MCF 10A (cell line): ENCODE measurements at regions not wholly inside any gene's neighbourhood (a gene's known extent, or its start where the extent isn't known, plus 50 kb on each side); places are given as distances from the start of the nearest gene placed in this dataset.

Source experiments
- BruUV-seq: library from RNA; stranded (reverse); fragments of 400-500 nt; replicated peaks from 2 replicates; lab custom pipeline; 2021; lab: Mats Ljungman, UMichigan
- CTCF ChIA-PET: fragments of 300-600 bp; sonication (Branson Sonifier 250); formaldehyde crosslinking; extraction: SDS; loops from one replicate; lab custom pipeline; 2021; ENCODE audit warnings: antibody characterized with exemption, inconsistent platforms; lab: Yijun Ruan, JAX
- POLR2A ChIA-PET: fragments of 300-600, 350-650 bp; sonication (Branson Sonifier 250); formaldehyde crosslinking; extraction: SDS; loops from one replicate; lab custom pipeline; 2020; ENCODE audit warnings: antibody characterized with exemption, inconsistent platforms; lab: Yijun Ruan, JAX
- DNase-seq: peaks from one replicate; pipeline ENCODE4 v3.0.0-alpha.2; 2018; ENCODE audit not compliant: unreplicated experiment
- H3K27ac Mint-ChIP-seq: one replicate; pipeline ENCODE4 v1.8.0; 2022; ENCODE audit warnings: mild to moderate bottlenecking, low read depth, mixed read lengths; ENCODE audit not compliant: unreplicated experiment
- H3K27me3 Mint-ChIP-seq: one replicate; pipeline ENCODE4 v1.8.0; 2022; ENCODE audit warnings: mixed read lengths; ENCODE audit not compliant: insufficient read depth, unreplicated experiment
- H3K36me3 Mint-ChIP-seq: one replicate; pipeline ENCODE4 v1.8.0; 2022; ENCODE audit warnings: mild to moderate bottlenecking, moderate library complexity, mixed read lengths; ENCODE audit not compliant: insufficient read depth, unreplicated experiment
- H3K4me1 Mint-ChIP-seq: one replicate; pipeline ENCODE4 v1.8.0; 2022; ENCODE audit warnings: mixed read lengths; ENCODE audit not compliant: insufficient read depth, unreplicated experiment
- H3K4me3 Mint-ChIP-seq: one replicate; pipeline ENCODE4 v1.8.0; 2022; ENCODE audit warnings: mild to moderate bottlenecking, moderate library complexity, mixed read lengths; ENCODE audit not compliant: unreplicated experiment
- H3K9me3 Mint-ChIP-seq: one replicate; pipeline ENCODE4 v1.8.0; 2022; ENCODE audit warnings: mixed read lengths; ENCODE audit not compliant: unreplicated experiment
- intact Hi-C: fragments of 100-400 bp; cut with micrococcal nuclease; formaldehyde crosslinking; loops from 2 replicates; pipeline ENCODE4 v1.14.1; 2022
- TF ChIP-seq, protein P1 (sequence below): fragments of 200-600 bp; IDR thresholded peaks from one replicate; pipeline ENCODE4 v1.8.0; 2022; ENCODE audit warnings: antibody characterized with exemption, mild to moderate bottlenecking; ENCODE audit not compliant: unreplicated experiment

DNA sequence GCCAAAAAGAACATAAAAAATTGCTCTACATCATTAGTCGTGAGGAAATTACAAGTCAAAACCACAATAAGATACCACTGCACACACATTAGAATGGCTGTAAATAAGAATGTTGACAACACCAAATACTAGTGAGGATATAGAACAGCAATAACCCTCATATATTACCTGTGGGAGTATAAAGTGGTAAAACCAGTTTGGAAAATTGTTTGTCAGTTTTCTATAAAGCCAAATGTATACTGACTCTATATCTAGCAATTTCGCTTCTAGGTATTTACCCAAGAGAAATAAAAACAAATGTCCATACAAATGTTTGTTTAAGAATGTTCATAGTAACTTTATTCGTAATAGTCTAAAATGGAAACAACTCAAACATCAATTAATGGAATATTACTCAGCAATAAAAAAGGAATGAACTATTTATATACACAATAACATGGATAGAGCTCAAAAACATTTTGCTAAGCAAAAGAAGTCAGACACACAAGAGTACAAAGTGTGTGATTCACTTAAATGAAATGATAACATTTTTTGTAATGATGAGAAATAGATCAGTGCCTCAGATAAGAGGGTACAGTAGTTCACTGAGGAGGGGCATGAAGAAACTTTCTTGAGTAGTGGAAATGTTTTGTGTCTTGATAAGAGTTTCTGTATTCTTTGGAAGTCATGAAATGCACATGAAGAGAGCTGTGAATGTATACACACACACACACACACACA is 219.6 kb upstream of the ZNF462 start:
- TF ChIP-seq, protein P1, sequence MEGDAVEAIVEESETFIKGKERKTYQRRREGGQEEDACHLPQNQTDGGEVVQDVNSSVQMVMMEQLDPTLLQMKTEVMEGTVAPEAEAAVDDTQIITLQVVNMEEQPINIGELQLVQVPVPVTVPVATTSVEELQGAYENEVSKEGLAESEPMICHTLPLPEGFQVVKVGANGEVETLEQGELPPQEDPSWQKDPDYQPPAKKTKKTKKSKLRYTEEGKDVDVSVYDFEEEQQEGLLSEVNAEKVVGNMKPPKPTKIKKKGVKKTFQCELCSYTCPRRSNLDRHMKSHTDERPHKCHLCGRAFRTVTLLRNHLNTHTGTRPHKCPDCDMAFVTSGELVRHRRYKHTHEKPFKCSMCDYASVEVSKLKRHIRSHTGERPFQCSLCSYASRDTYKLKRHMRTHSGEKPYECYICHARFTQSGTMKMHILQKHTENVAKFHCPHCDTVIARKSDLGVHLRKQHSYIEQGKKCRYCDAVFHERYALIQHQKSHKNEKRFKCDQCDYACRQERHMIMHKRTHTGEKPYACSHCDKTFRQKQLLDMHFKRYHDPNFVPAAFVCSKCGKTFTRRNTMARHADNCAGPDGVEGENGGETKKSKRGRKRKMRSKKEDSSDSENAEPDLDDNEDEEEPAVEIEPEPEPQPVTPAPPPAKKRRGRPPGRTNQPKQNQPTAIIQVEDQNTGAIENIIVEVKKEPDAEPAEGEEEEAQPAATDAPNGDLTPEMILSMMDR, result no peak
- Mint-ChIP-seq H3K27me3 (no peaks in the 10 kb centered on the region), H3K4me3 (no peak overlapping the region), H3K36me3 (no peaks in the 10 kb centered on the region), H3K9me3 (no peaks in the 10 kb centered on the region), H3K27ac (no peak overlapping the region), H3K4me1 (peaks cover 6% of the 10 kb centered on the region)
- intact Hi-C loops, result no loop called here
- ChIA-PET CTCF (no interaction called here), POLR2A (no interaction called here)
- BruUV-seq, result no TSS peak
- DNase-seq, result no peak

GRCh38 chr9:106644661-106645060 is 218.3 kb upstream of the ZNF462 start:
- intact Hi-C loops, result no loop called here
- TF ChIP-seq, protein P1, result no peak
- no peak overlapping the region for H3K4me3 Mint-ChIP-seq
- POLR2A ChIA-PET, result no interaction called here
- no peak for DNase-seq
- no peak overlapping the region for H3K27ac Mint-ChIP-seq
- H3K9me3 Mint-ChIP-seq, result no peaks in the 10 kb centered on the region
- BruUV-seq, result no TSS peak
- no peaks in the 10 kb centered on the region for H3K27me3 Mint-ChIP-seq
- CTCF ChIA-PET, result interaction anchor here (0.6 to 0.9 kb wide), 2 partner anchors 206 to 763 kb away, joined by 3 to 4 read pairs; no protein-coding TSS in a partner anchor
- H3K4me1 Mint-ChIP-seq, result peaks cover 6% of the 10 kb centered on the region
- H3K36me3 Mint-ChIP-seq, result no peaks in the 10 kb centered on the region

DNA sequence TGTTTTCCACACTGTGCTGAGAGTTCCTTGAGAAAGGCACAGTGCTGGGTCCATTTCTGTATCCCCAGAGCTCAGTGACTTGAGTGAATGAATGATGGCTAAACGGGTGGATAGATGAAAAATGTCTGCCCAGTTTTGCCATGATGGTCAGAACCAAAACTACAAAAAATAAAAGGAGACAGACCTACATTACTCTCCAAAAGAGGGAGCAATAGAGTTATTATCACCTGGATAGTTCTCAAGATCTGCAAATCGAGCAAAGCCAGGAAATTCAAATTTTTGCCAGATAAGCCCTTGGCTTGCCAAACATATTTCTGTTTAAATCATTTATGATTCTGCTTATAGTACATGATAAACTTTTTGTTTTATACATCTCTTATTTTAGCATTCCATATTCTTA is 214.2 kb upstream of the ZNF462 start:
- Mint-ChIP-seq H3K4me1 (peaks cover 6% of the 10 kb centered on the region), H3K9me3 (no peaks in the 10 kb centered on the region), H3K4me3 (no peak overlapping the region), H3K36me3 (no peaks in the 10 kb centered on the region), H3K27ac (no peak overlapping the region), H3K27me3 (no peaks in the 10 kb centered on the region)
- no TSS peak for BruUV-seq
- intact Hi-C loops, result loop anchor here (1.0 to 2.0 kb wide), 4 partner anchors 214 to 748 kb away; no protein-coding TSS in a partner anchor
- DNase-seq, result peak; percentile 32
- TF ChIP-seq, protein P1, result peak; percentile 50
- POLR2A ChIA-PET, result interaction anchor here (1.4 kb wide), 1 partner anchor 238 kb away, joined by 5 read pairs; no protein-coding TSS in a partner anchor
- CTCF ChIA-PET, result interaction anchor here (0.6 to 1.8 kb wide), 9 partner anchors 17 to 525 kb away, joined by 3 to 9 read pairs (median 4); partner anchors contain the start of gene ZNF462

GRCh38 chr9:106649664-106650063 is 213.3 kb upstream of the ZNF462 start:
- Mint-ChIP-seq H3K27me3 (no peaks in the 10 kb centered on the region), H3K4me3 (no peak overlapping the region), H3K4me1 (peaks cover 6% of the 10 kb centered on the region), H3K36me3 (no peaks in the 10 kb centered on the region), H3K9me3 (no peaks in the 10 kb centered on the region), H3K27ac (no peak overlapping the region)
- CTCF ChIA-PET, result interaction anchor here (0.6 to 1.0 kb wide), 3 partner anchors 92 to 525 kb away, joined by 3 read pairs; no protein-coding TSS in a partner anchor
- no peak for DNase-seq
- TF ChIP-seq, protein P1, result no peak
- POLR2A ChIA-PET, result interaction anchor here (0.8 kb wide), 1 partner anchor 213 kb away, joined by 7 read pairs; the partner anchor contains the start of gene ZNF462
- intact Hi-C loops, result loop anchor here (1.0 to 2.0 kb wide), 3 partner anchors 489 to 749 kb away; no protein-coding TSS in a partner anchor
- no TSS peak for BruUV-seq
